GM12878 (cell line): ENCODE measurements at regions not wholly inside any gene's neighbourhood (a gene's known extent, or its start where the extent isn't known, plus 50 kb on each side); places are given as distances from the start of the nearest gene placed in this dataset.

ENCODE experiments used
- ATAC-seq: fragments of 200-7000 bp; cut with Tn5 transposase; 3 replicates; pipeline ENCODE4 v1.9.1; 2020; ENCODE audit warnings: mild to moderate bottlenecking, moderate library complexity
- BruUV-seq: library from RNA; stranded (reverse); fragments of 400-500 nt; replicated peaks from 2 replicates; lab custom pipeline; 2021; lab: Mats Ljungman, UMichigan
- CTCF ChIA-PET: fragments of 300-600 bp; sonication (Branson Sonifier 250); formaldehyde crosslinking; extraction: SDS; loops from one replicate; lab custom pipeline; 2021; ENCODE audit warnings: inconsistent platforms; lab: Yijun Ruan, JAX
- POLR2A ChIA-PET: fragments of 350-600 bp; formaldehyde crosslinking; extraction: SDS; loops from one replicate; lab custom pipeline; 2021; ENCODE audit warnings: inconsistent platforms; lab: Charles Lee
- RAD21 ChIA-PET: fragments of 300-600 bp; sonication (Branson Sonifier 250); formaldehyde crosslinking; loops from one replicate; lab custom pipeline; 2023; ENCODE audit warnings: antibody characterized with exemption; ENCODE audit not compliant: unreplicated experiment; lab: Charles Lee
- SMC1A ChIA-PET: fragments of 300-600 bp; sonication (Branson Sonifier 250); formaldehyde crosslinking; loops from one replicate; lab custom pipeline; 2023; ENCODE audit not compliant: unreplicated experiment, uncharacterized antibody; lab: Charles Lee
- DNase-seq: peaks from one replicate; pipeline ENCODE4 v3.0.0-alpha.2; 2011; ENCODE audit warnings: low read depth, low spot score
- FAIRE-seq: peaks from 3 replicates; lab custom pipeline; 2011; peaks lifted over from hg19 to GRCh38; lab: Jason Lieb, UNC
- H2AFZ ChIP-seq: 2 replicates; pipeline ENCODE4 v1.6.0; 2011; ENCODE audit warnings: low read depth, low read length, control low read depth; ENCODE audit not compliant: control insufficient read depth
- H3K27ac ChIP-seq: 2 replicates; pipeline ENCODE4 v1.5.1; 2011; ENCODE audit warnings: control low read depth; ENCODE audit not compliant: control insufficient read depth, insufficient read depth
- H3K27me3 ChIP-seq, 2 experiments: replicated peaks in 1 of 2; 2 replicates each; pipeline versions ENCODE4 v1.6.0 to v1.6.1; 2011; ENCODE audit warnings: low read length in 1 of 2; ENCODE audit not compliant: control insufficient read depth in 2 of 2, insufficient read depth in 2 of 2
- H3K36me3 ChIP-seq, 2 experiments: 2 replicates each; pipeline ENCODE4 v1.5.1; 2011; ENCODE audit warnings: low read length in 1 of 2; ENCODE audit not compliant: control insufficient read depth in 2 of 2, insufficient read depth in 2 of 2
- H3K4me1 ChIP-seq: 2 replicates; pipeline ENCODE4 v1.6.1; 2011; ENCODE audit warnings: mild to moderate bottlenecking, low read length, moderate library complexity, mixed read lengths; ENCODE audit not compliant: control insufficient read depth, insufficient read depth
- H3K4me2 ChIP-seq: 2 replicates; pipeline ENCODE4 v1.6.0; 2011; ENCODE audit warnings: control low read depth; ENCODE audit not compliant: control insufficient read depth, insufficient read depth
- H3K4me3 ChIP-seq: fragments of 200-600 bp; sonication (generic); 2 replicates; pipeline ENCODE4 v1.5.1; 2016
- H3K79me2 ChIP-seq: 2 replicates; pipeline ENCODE4 v1.6.0; 2011; ENCODE audit warnings: low read length; ENCODE audit not compliant: control insufficient read depth, insufficient read depth
- H3K9ac ChIP-seq: 2 replicates; pipeline ENCODE4 v1.8.0; 2011; ENCODE audit warnings: low read length, control low read depth, mixed read lengths; ENCODE audit not compliant: control insufficient read depth, insufficient read depth
- H3K9me3 ChIP-seq: replicated peaks from 3 replicates; pipeline ENCODE4 v1.5.1; 2011; ENCODE audit warnings: mild to moderate bottlenecking, low read length; ENCODE audit not compliant: control insufficient read depth, insufficient read depth
- H4K20me1 ChIP-seq: 2 replicates; pipeline ENCODE4 v1.6.0; 2011; ENCODE audit not compliant: control insufficient read depth, insufficient read depth
- ATF7 ChIP-seq: fragments of 450-650 bp; IDR thresholded peaks from 2 replicates; pipeline ENCODE4 v1.6.1; 2016; ENCODE audit warnings: low read depth, mild to moderate bottlenecking
- BACH1 ChIP-seq: fragments of 450-650 bp; IDR thresholded peaks from 2 replicates; pipeline ENCODE4 v1.6.1; 2017; ENCODE audit warnings: mild to moderate bottlenecking, borderline replicate concordance
- BRCA1 ChIP-seq: IDR thresholded peaks from 2 replicates; pipeline ENCODE4 v1.6.1; 2011; ENCODE audit warnings: low read depth, low read length, improper control_type of control experiment
- EED ChIP-seq: sonication (generic); IDR thresholded peaks from 2 replicates; pipeline ENCODE4 v1.6.1; 2016; ENCODE audit warnings: antibody characterized with exemption, low read depth
- NR2C1 ChIP-seq: fragments of 450-650 bp; IDR thresholded peaks from 2 replicates; pipeline ENCODE4 v1.6.1; 2017; ENCODE audit warnings: antibody characterized with exemption, mild to moderate bottlenecking, moderate library complexity
- NR2C2 ChIP-seq: IDR thresholded peaks from 2 replicates; pipeline ENCODE4 v1.6.1; 2011; ENCODE audit warnings: borderline replicate concordance, low read depth; ENCODE audit not compliant: control insufficient read depth, insufficient read length
- PML ChIP-seq: IDR thresholded peaks from 2 replicates; pipeline ENCODE4 v1.6.1; 2012; ENCODE audit warnings: low read length, inconsistent platforms
- POLR2AphosphoS2 ChIP-seq: IDR thresholded peaks from 2 replicates; pipeline ENCODE4 v1.6.1; 2011; ENCODE audit warnings: low read depth, mild to moderate bottlenecking, low read length, improper control_type of control experiment, moderate library complexity
- WGBS: methylation state at CpG from one replicate; pipeline ENCODE4 v1.1.6; 2016; ENCODE audit warnings: low lambda C conversion rate; ENCODE audit not compliant: insufficient replicate concordance, insufficient coverage; ENCODE audit errors: missing lambda C conversion rate; 5-methylcytosine and 5-hydroxymethylcytosine counted together
- in situ Hi-C: fragments of 300-500 bp; cut with MboI; formaldehyde crosslinking; loops from 9 replicates; pipeline ENCODE4 v1.14.3; 2018; ENCODE audit warnings: mixed read lengths
- intact Hi-C: fragments of 100-400 bp; cut with micrococcal nuclease; formaldehyde crosslinking; loops from one replicate; pipeline ENCODE4 v1.14.2; 2022; ENCODE audit not compliant: unreplicated experiment
- TF ChIP-seq, protein P1 (sequence below): IDR thresholded peaks from 2 replicates; pipeline ENCODE4 v1.6.1; 2011; ENCODE audit warnings: low read depth, low read length, improper control_type of control experiment, borderline replicate concordance

DNA sequence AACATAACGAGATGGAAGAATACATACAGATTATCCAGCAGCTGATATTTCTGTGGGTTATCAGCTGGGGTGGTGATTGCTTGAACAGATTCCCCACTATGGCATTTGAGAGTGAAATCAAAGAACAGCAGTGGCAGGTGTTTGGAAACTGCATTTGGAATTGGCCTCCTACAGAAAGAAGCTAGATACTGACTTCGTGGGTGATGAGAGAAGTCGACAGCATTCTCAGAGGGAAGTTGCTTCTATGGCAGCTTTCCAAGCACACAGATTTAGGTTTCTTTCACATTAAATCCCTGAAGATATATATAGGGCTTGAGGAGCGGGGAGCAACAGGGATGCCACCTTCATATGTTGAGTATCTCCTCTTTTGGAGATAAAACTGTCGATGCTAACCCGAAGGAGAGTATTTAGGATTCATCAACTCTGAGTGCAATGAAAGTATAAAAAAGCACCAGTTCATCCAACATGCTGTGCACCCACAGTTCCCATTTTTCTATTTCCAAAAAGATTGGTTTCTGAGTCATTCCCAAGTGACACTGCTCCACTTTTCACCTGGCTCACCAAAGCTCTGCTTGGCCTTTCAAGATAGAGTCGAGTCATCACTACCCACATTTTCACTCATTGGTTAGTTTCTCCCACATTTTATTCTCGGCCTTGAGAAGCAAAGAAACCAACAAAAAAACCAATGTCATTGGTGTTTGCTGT lies 579.8 kb upstream of the SUCLG2 start:
- ChIA-PET CTCF (no interaction called here), SMC1A (no interaction called here)
- BruUV-seq: no TSS peak
- ATAC-seq (no peak), FAIRE-seq (no peak)
- Histone ChIP-seq H3K4me3 (no peak overlapping the region), H3K9ac (no peak overlapping the region), H3K79me2 (no peaks in the 10 kb centered on the region), H3K4me2 (no peak overlapping the region), H4K20me1 (no peaks in the 10 kb centered on the region), H3K36me3 (no peaks in the 10 kb centered on the region), H3K4me1 (no peaks in the 10 kb centered on the region)
- in situ Hi-C loops: no loop called here
- TF ChIP-seq, protein P1, sequence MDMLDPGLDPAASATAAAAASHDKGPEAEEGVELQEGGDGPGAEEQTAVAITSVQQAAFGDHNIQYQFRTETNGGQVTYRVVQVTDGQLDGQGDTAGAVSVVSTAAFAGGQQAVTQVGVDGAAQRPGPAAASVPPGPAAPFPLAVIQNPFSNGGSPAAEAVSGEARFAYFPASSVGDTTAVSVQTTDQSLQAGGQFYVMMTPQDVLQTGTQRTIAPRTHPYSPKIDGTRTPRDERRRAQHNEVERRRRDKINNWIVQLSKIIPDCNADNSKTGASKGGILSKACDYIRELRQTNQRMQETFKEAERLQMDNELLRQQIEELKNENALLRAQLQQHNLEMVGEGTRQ: no peak
- TF ChIP-seq BRCA1 (no peak), POLR2AphosphoS2 (no peak), PML (no peak)
- TF ChIP-seq, all 136 proteins: peak for 0
- no peaks in the 10 kb centered on the region for H3K9me3 ChIP-seq
- ChIA-PET RAD21 (no interaction called here), POLR2A (no interaction called here)
- no peak for DNase-seq
- intact Hi-C loops: no loop called here
- H2AFZ ChIP-seq: no peak overlapping the region
- no peaks in the 10 kb centered on the region for H3K27me3 ChIP-seq
- no peak overlapping the region for H3K27ac ChIP-seq
- 8% methylated on average over 8 of the region's 8 CpGs for WGBS

DNA sequence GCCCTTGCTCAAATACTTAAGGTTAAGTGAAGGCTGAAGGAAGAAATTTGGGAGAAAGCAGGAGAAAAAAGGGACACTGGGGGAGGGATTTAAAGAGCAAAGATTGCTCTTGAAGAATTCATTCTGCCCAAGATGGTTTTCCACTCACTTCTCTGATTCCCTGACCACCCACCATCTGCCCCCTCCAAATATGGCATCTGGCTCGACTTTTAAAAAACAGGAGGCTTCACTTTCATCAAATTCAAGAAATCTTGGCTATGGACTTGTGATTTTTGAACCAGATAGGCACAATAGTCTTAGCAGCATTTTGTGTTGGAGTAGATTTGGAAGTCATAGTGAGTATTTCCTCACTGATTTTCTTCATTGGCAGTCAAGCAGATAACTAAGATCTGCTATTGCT lies 574.4 kb upstream of the SUCLG2 start:
- RAD21 ChIA-PET: no interaction called here
- H3K4me1 ChIP-seq: no peaks in the 10 kb centered on the region
- in situ Hi-C loops: no loop called here
- no peaks in the 10 kb centered on the region for H3K36me3 ChIP-seq
- POLR2A ChIA-PET: no interaction called here
- H3K9ac ChIP-seq: no peak overlapping the region
- no peaks in the 10 kb centered on the region for H3K9me3 ChIP-seq
- 0% methylated on average over 1 of the region's 1 CpG for WGBS
- no peaks in the 10 kb centered on the region for H3K79me2 ChIP-seq
- no peak overlapping the region for H2AFZ ChIP-seq
- no peak for TF ChIP-seq NR2C1
- no peak for TF ChIP-seq NR2C2
- no peak for TF ChIP-seq EED
- no peak for TF ChIP-seq BRCA1
- no peak for TF ChIP-seq ATF7
- no peak for TF ChIP-seq BACH1
- TF ChIP-seq, all 136 proteins: peak for 0
- Histone ChIP-seq H3K27ac (no peak overlapping the region), H3K27me3 (no peaks in the 10 kb centered on the region), H3K4me2 (no peak overlapping the region), H4K20me1 (no peaks in the 10 kb centered on the region), H3K4me3 (no peak overlapping the region)
- SMC1A ChIA-PET: interaction anchor here (0.7 kb wide), 1 partner anchor 271 kb away, joined by 3 read pairs; no protein-coding TSS in a partner anchor
- CTCF ChIA-PET: no interaction called here
- no peak for FAIRE-seq
- ATAC-seq: no peak
- BruUV-seq: no TSS peak
- intact Hi-C loops: no loop called here
- no peak for DNase-seq
